ENCODE measurements at regions not wholly inside any gene's neighbourhood (a gene's known extent, or its start where the extent isn't known, plus 50 kb on each side); places are given as distances from the start of the nearest gene placed in this dataset.

- ChIA-PET POLR2A (no interaction called here), CTCF (no interaction called here)
- TF ChIP-seq SCRT2 (tag by site-specific recombination; IDR thresholded peaks at IDR 0.05), result peak; percentile 55
- TF ChIP-seq PRDM10 (tag by site-specific recombination; IDR thresholded peaks at IDR 0.05), result no peak
- TF ChIP-seq ZNF248 (tag by site-specific recombination; IDR thresholded peaks at IDR 0.05), result no peak
- TF ChIP-seq ZFP3 (tag by site-specific recombination; IDR thresholded peaks at IDR 0.05; ENCODE audit: low read depth), result no peak
- no peak for TF ChIP-seq ZNF140 (tag by site-specific recombination; IDR thresholded peaks at IDR 0.05)
- TF ChIP-seq SCRT1 (tag by site-specific recombination; IDR thresholded peaks at IDR 0.05; ENCODE audit: borderline replicate concordance), result 0 out of 2 replicates have a peak, but pooled peaks have one; percentile 19
Measured at GRCh38 chr6:15957655-15958169, 171.2 kb upstream of the MYLIP start.

GRCh38 chr6:15956205-15957106 lies 172.4 kb upstream of the MYLIP start:
- no peak overlapping the region for H3K4me3 ChIP-seq (ENCODE audit: low read depth, low read length)
- no peaks in the 10 kb centered on the region for H3K36me3 ChIP-seq (ENCODE audit: control insufficient read depth in 2 of 2, insufficient read depth in 1 of 2, low read length in 2 of 2)
- peaks cover 40% of the 10 kb centered on the region for H3K4me1 ChIP-seq (ENCODE audit: control insufficient read depth, insufficient read depth, low read length)
- H3K9me3 ChIP-seq (ENCODE audit: control insufficient read depth, insufficient read depth, low read depth, low read length), result no peaks in the 10 kb centered on the region
- peak overlapping the region; percentile 75 for H3K27ac ChIP-seq (ENCODE audit: extremely low read depth, low read depth, low read length)
- ChIA-PET CTCF (interaction anchor here (0.5 to 1.4 kb wide), 5 partner anchors 11 to 1806 kb away, joined by 3 to 5 read pairs (median 3); no protein-coding TSS in a partner anchor), POLR2A (interaction anchor here (1.1 to 1.7 kb wide), 2 partner anchors 10 to 172 kb away, joined by 3 to 11 read pairs; partner anchors contain the start of gene MYLIP)
- TF ChIP-seq ZNF621 (tag by site-specific recombination; IDR thresholded peaks at IDR 0.05) (no peak), ZNF791 (tag by site-specific recombination; IDR thresholded peaks at IDR 0.05) (no peak), ZNF561 (tag by site-specific recombination; IDR thresholded peaks at IDR 0.05; ENCODE audit: borderline replicate concordance) (peak; percentile 58; the same call in 1 of the 2 replicates), ZNF148 (tag by site-specific recombination; IDR thresholded peaks at IDR 0.05; ENCODE audit: borderline replicate concordance) (no peak), SP2 (tag by site-specific recombination; IDR thresholded peaks at IDR 0.05) (peak; percentile 37), OSR2 (tag by site-specific recombination; IDR thresholded peaks at IDR 0.05) (peak; percentile 95), ELK4 (IDR thresholded peaks at IDR 0.05; ENCODE audit: borderline replicate concordance, low read depth, low read length) (no peak), ZBTB17 (tag by site-specific recombination; IDR thresholded peaks at IDR 0.05) (peak; percentile 63; the same call in 1 of the 2 replicates), ZNF184 (tag by site-specific recombination; IDR thresholded peaks at IDR 0.05) (peak; percentile 83; the same call in 1 of the 2 replicates), ZNF560 (tag by site-specific recombination; IDR thresholded peaks at IDR 0.05; ENCODE audit: borderline replicate concordance) (no peak), GFI1B (tag by site-specific recombination; IDR thresholded peaks at IDR 0.05) (peak; percentile 41; the same call in 1 of the 2 replicates), GLI4 (tag by site-specific recombination; IDR thresholded peaks at IDR 0.05) (no peak), RBAK (tag by site-specific recombination; IDR thresholded peaks at IDR 0.05) (no peak), ZNF639 (tag by site-specific recombination; IDR thresholded peaks at IDR 0.05) (no peak), INSM2 (tag by site-specific recombination; IDR thresholded peaks at IDR 0.05) (peak; percentile 94)

More at GRCh38 chr6:15957655-15958169, 171.2 kb upstream of the MYLIP start:
- H3K4me1 ChIP-seq (ENCODE audit: control insufficient read depth, insufficient read depth, low read length), result peaks cover 28% of the 10 kb centered on the region
- H3K36me3 ChIP-seq (ENCODE audit: control insufficient read depth in 2 of 2, insufficient read depth in 1 of 2, low read length in 2 of 2), result no peaks in the 10 kb centered on the region
- no peaks in the 10 kb centered on the region for H3K9me3 ChIP-seq (ENCODE audit: control insufficient read depth, insufficient read depth, low read depth, low read length)
- no peak overlapping the region for H3K4me3 ChIP-seq (ENCODE audit: low read depth, low read length)
- H3K27ac ChIP-seq (ENCODE audit: extremely low read depth, low read depth, low read length), result peak overlapping the region; percentile 75; the same call in 1 of the 2 replicates
